Pancreas (tissue), 10 donors: ENCODE measurements at regions not wholly inside any gene's neighbourhood (a gene's known extent, or its start where the extent isn't known, plus 50 kb on each side); places are given as distances from the start of the nearest gene placed in this dataset.

Experiments
- ATAC-seq, 4 donors: fragments of 200-7000 bp; cut with Tn5 transposase; one replicate each; pipeline versions ENCODE4 v1.8.0 to v1.9.1; 2020; ENCODE audit warnings: mild to moderate bottlenecking in 4 of 4, moderate library complexity in 4 of 4
- DNase-seq, 6 donors: peaks; one replicate each; pipeline ENCODE4 v3.0.0-alpha.2; 2020
- FAIRE-seq: peaks from 2 replicates; lab custom pipeline; 2012; peaks lifted over from hg19 to GRCh38; lab: Jason Lieb, UNC
- H3K27ac ChIP-seq, 4 donors: fragments of 200-600 bp; sonication (generic); 1 replicate in 3 of 4; 2 replicates in 1 of 4; pipeline versions ENCODE4 v1.5.0 to v1.8.0; 2020
- H3K27me3 ChIP-seq, 4 donors: fragments of 200-600 bp; one replicate each; pipeline ENCODE4 v1.8.0; 2021
- H3K36me3 ChIP-seq, 3 donors: fragments of 200-600 bp; sonication (generic) in 1 of 3; one replicate each; pipeline versions ENCODE4 v1.5.0 to v1.8.0; 2020 to 2021
- H3K4me1 ChIP-seq, 3 donors: fragments of 200-600 bp; one replicate each; pipeline ENCODE4 v1.8.0; 2021
- H3K4me3 ChIP-seq, 4 donors: fragments of 200-600 bp; sonication (generic) in 2 of 4; one replicate each; pipeline versions ENCODE4 v1.5.0 to v1.8.0; 2020 to 2021
- H3K9me3 ChIP-seq, 4 donors: fragments of 200-600 bp; one replicate each; pipeline ENCODE4 v1.8.0; 2021
- CTCF ChIP-seq, 4 donors: fragments of 200-600 bp; sonication (generic) in 3 of 4; IDR thresholded peaks; one replicate each; pipeline versions ENCODE4 v1.5.0 to v1.8.0; 2021; ENCODE audit warnings: antibody characterized with exemption in 4 of 4
- WGBS, 2 donors: extraction: QIAGEN DNeasy Blood & Tissue Kit; methylation state at CpG; one replicate each; pipeline ENCODE4 v1.1.7; 2013; 5-methylcytosine and 5-hydroxymethylcytosine counted together
- intact Hi-C, 3 donors: fragments of 100-400 bp; cut with DNase I; formaldehyde crosslinking; loops; one replicate each; pipeline versions ENCODE4 v1.11.1 to v1.14.2; 2022
- donor health status: healthy with polysubstance abuse.
- donor health status: DM: no; HTN: no; CAD: no; lungs with moderate emphysema.
- donor health status: DM: no; HTN: no; CAD: no.
- donor health status: control.
- donor health status: control.
- donor health status: Bipolar disorder and iron deficiency.
- donor health status: DM: yes; HTN: yes; CAD: no.
- donor health status: DM: no; HTN: no; CAD: no.
- donor health status: DM: no; HTN: no; CAD: no.
- donor health status: DM: yes; HTN: yes; CAD: no.

DNA sequence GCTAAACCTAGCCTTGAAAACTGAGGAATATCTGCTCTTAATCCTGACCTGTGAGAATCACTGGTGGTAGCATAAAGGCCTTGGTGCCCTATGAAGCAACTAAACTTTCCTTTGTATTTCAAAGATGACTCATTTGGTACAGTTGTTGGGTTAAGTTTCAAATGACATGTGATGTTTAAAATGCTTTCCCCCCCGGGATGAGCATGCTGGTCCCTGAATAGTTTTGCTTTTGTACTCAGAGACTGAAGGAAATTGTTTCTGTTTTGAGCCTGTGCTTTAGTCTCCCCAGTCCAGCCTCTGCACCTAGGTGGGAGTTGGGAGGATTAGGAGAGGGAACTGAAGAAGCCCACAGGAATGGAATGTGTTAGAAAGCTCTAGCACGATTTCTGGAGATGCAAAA is 258.9 kb upstream of the NPY start:
- intact Hi-C loops = no loop called here
- WGBS, 2 donors = 25 to 53% methylated on average over 2 of the region's 2 CpGs
- no peak for FAIRE-seq
- Histone ChIP-seq H3K4me1 (no peaks in the 10 kb centered on the region), H3K27me3 (no peaks in the 10 kb centered on the region), H3K4me3 (no peak overlapping the region), H3K36me3 (no peaks in the 10 kb centered on the region), H3K9me3 (no peaks in the 10 kb centered on the region), H3K27ac (no peak overlapping the region)
- no peak for DNase-seq
- TF ChIP-seq CTCF (IDR thresholded peaks at IDR 0.05) = no peak
- no peak for ATAC-seq

DNA sequence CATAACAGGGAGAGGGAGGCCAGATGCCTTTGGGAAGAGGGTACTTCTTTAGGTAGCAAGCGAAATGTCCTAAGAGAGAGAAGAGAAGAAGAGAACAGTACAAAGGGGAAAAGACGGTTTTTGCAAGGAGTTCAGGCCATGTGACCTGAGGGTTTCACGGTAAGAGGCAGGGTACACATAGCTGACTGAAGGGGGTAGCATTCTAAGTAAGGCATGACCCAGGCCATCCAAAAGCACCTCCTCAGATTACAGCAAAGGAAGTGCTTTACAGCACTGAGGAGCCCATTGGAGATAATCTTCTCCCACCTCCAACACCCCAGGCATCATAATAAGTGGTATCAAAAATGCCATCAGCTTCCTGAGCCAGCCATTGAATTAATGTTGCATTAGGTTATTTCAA is 258.2 kb upstream of the NPY start:
- no peak for FAIRE-seq
- intact Hi-C loops = no loop called here

DNA sequence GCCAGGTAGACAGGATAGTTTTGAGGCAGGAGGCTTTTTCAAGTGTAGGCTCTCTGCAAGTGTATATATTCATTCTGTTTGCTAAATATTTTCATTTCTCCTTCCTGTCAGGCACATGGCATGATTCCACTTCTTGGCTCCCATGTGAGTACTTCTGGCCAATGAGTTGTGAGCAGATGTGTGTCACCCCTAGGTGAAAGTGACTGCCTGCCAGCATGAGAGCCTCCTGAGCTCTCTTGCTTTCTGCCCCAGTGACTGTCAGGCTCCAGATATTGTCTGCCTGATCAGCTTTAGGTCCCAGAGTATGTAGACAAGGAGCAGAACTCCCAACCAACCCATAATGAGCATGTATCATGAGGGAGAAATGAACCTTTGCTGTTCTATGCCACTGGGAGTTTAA is 257.6 kb upstream of the NPY start:
- H3K27me3 ChIP-seq = no peaks in the 10 kb centered on the region
- no peaks in the 10 kb centered on the region for H3K9me3 ChIP-seq
- DNase-seq = no peak
- H3K36me3 ChIP-seq = no peaks in the 10 kb centered on the region
- intact Hi-C loops = no loop called here
- no peak for TF ChIP-seq CTCF (IDR thresholded peaks at IDR 0.05)
- FAIRE-seq = no peak
- H3K4me1 ChIP-seq = no peaks in the 10 kb centered on the region
- H3K4me3 ChIP-seq = no peak overlapping the region
- H3K27ac ChIP-seq = no peak overlapping the region
- ATAC-seq = no peak

More for the DNA sequence above, 258.2 kb upstream of the NPY start:
- H3K36me3 ChIP-seq = no peaks in the 10 kb centered on the region
- no peaks in the 10 kb centered on the region for H3K27me3 ChIP-seq
- no peak for ATAC-seq
- DNase-seq = no peak
- H3K4me1 ChIP-seq = no peaks in the 10 kb centered on the region
- 70 to 76% methylated on average over 3 of the region's 3 CpGs for WGBS, 2 donors
- H3K4me3 ChIP-seq = no peak overlapping the region
- no peak overlapping the region for H3K27ac ChIP-seq
- no peak for TF ChIP-seq CTCF (IDR thresholded peaks at IDR 0.05)
- no peaks in the 10 kb centered on the region for H3K9me3 ChIP-seq

DNA sequence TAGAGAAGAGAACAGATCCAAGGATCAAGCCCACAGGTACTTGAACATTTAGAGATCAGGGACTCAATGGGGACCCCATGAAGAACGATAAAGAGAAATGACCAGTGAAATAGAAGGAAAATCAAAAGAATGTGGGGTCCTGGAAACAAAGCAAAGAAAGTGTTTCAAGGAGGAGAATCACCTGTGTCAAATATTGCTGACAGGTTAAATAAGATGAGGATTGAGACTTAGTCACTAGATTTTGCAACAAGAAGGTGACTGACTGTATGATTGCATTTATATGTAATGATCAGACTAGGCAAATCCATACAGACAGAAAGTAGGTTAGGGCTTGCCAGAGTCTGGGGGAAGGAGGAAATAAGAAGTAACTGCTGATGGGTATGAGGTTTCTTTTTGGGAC is 254.9 kb upstream of the NPY start:
- 68 to 74% methylated on average over 1 of the region's 1 CpG for WGBS, 2 donors
- intact Hi-C loops = no loop called here
- H3K9me3 ChIP-seq = no peaks in the 10 kb centered on the region
- ATAC-seq (no peak), DNase-seq (no peak), FAIRE-seq (no peak)
- H3K27ac ChIP-seq = no peak overlapping the region
- H3K36me3 ChIP-seq = no peaks in the 10 kb centered on the region
- no peak overlapping the region for H3K4me3 ChIP-seq
- no peaks in the 10 kb centered on the region for H3K27me3 ChIP-seq
- H3K4me1 ChIP-seq = no peaks in the 10 kb centered on the region
- no peak for TF ChIP-seq CTCF (IDR thresholded peaks at IDR 0.05)

DNA sequence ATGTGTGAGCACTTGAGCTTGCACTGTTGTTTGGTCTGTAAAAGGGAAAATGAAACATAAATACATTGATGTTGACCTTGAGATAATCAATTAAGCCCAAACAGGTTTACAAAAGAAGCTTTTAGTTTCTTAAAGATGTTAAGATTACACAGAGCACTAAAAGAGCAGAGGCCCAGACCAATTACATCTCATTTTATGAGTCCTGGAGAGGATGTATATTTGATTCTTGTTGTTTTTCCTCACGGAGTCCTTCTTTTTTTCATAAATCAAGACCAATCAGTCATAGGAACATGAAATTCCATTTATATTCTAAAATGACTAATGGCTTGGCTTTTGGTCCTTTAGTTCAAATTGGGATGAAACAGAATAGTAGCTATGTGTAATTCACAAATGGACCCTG is 249.7 kb upstream of the NPY start:
- Histone ChIP-seq H3K9me3 (no peaks in the 10 kb centered on the region), H3K4me1 (no peaks in the 10 kb centered on the region), H3K27me3 (no peaks in the 10 kb centered on the region), H3K4me3 (no peak overlapping the region), H3K27ac (no peak overlapping the region), H3K36me3 (no peaks in the 10 kb centered on the region)
- FAIRE-seq (no peak), ATAC-seq (no peak), DNase-seq (no peak)
- TF ChIP-seq CTCF (IDR thresholded peaks at IDR 0.05) = no peak
- WGBS, 2 donors = 79 to 89% methylated on average over 1 of the region's 1 CpG
- intact Hi-C loops = no loop called here
